HG02884 (cell line): ENCODE measurements at regions not wholly inside any gene's neighbourhood (a gene's known extent, or its start where the extent isn't known, plus 50 kb on each side); places are given as distances from the start of the nearest gene placed in this dataset.
"Not testable (repeated sequence)": the region's sequence is repeated elsewhere in the genome, so short reads cannot be mapped to it uniquely, and the experiment has no call there.

ENCODE experiments used
- ATAC-seq: cut with Tn5 transposase; IDR thresholded peaks from one replicate; pipeline ENCODE4 v1.9.1; 2021; ENCODE audit warnings: mild to moderate bottlenecking, moderate library complexity; ENCODE audit not compliant: unreplicated experiment

GRCh38 chr3:193922034-193922774 is 213.7 kb upstream of the HES1 start:
- ATAC-seq = no peak

GRCh38 chr3:193923958-193924357 is 212.0 kb upstream of the HES1 start:
- ATAC-seq = not testable (repeated sequence)

- ATAC-seq = not testable (repeated sequence)
Measured at GRCh38 chr3:193926071-193926470, 209.9 kb upstream of the HES1 start.

GRCh38 chr3:193927413-193928206 is 208.3 kb upstream of the HES1 start:
- ATAC-seq = not testable (repeated sequence)

GRCh38 chr3:193928354-193929209 is 207.4 kb upstream of the HES1 start:
- no peak for ATAC-seq

GRCh38 chr3:193929373-193929772 is 206.6 kb upstream of the HES1 start:
- no peak for ATAC-seq

GRCh38 chr3:193929921-193930646 is 205.9 kb upstream of the HES1 start:
- no peak for ATAC-seq

GRCh38 chr3:193932136-193932535 is 203.8 kb upstream of the HES1 start:
- no peak for ATAC-seq

GRCh38 chr3:193932576-193932975 is 203.4 kb upstream of the HES1 start:
- ATAC-seq = no peak

GRCh38 chr3:193933451-193933850 is 202.5 kb upstream of the HES1 start:
- no peak for ATAC-seq

- ATAC-seq = no peak
Measured at GRCh38 chr3:193935916-193936315, 200.0 kb upstream of the HES1 start.

GRCh38 chr3:193938613-193939012 is 197.3 kb upstream of the HES1 start:
- no peak for ATAC-seq

- ATAC-seq = no peak
Measured at GRCh38 chr3:193939527-193939926, 196.4 kb upstream of the HES1 start.

- ATAC-seq = no peak
Measured at GRCh38 chr3:193940526-193940925, 195.4 kb upstream of the HES1 start.

GRCh38 chr3:193941486-193941885 is 194.5 kb upstream of the HES1 start:
- ATAC-seq = no peak

GRCh38 chr3:193942516-193943055 is 193.4 kb upstream of the HES1 start:
- ATAC-seq = no peak

- no peak for ATAC-seq
Measured at GRCh38 chr3:193943200-193943599, 192.7 kb upstream of the HES1 start.

GRCh38 chr3:193943851-193944517 is 192.0 kb upstream of the HES1 start:
- no peak for ATAC-seq

GRCh38 chr3:193944518-193944884 is 191.4 kb upstream of the HES1 start:
- ATAC-seq = no peak

- ATAC-seq = no peak
Measured at GRCh38 chr3:193945143-193945542, 190.8 kb upstream of the HES1 start.
